ENCODE measurements at regions not wholly inside any gene's neighbourhood (a gene's known extent, or its start where the extent isn't known, plus 50 kb on each side); places are given as distances from the start of the nearest gene placed in this dataset.

GRCh38 chr9:91056917-91057316, 255.3 kb downstream of the SYK start:
- Histone ChIP-seq H3K27ac (ENCODE audit: low read length) (no peak overlapping the region), H3K4me1 (ENCODE audit: control insufficient read depth, insufficient read depth, low read length) (no peaks in the 10 kb centered on the region), H3K9me3 (ENCODE audit: control insufficient read depth, insufficient read depth, low read depth, low read length) (no peaks in the 10 kb centered on the region), H3K36me3 (ENCODE audit: control insufficient read depth, insufficient read depth, low read length) (no peaks in the 10 kb centered on the region), H3K27me3 (ENCODE audit: control insufficient read depth, insufficient read depth, low read length) (no peaks in the 10 kb centered on the region), H3K4me3 (ENCODE audit: low read depth in 2 of 2, low read length in 2 of 2) (no peak overlapping the region)
- intact Hi-C loops (cut with micrococcal nuclease; ENCODE audit: unreplicated experiment), result no loop called here
- no peak for TF ChIP-seq CTCF (IDR thresholded peaks at IDR 0.05)
- no peak for TF ChIP-seq SIN3A (IDR thresholded peaks at IDR 0.05; ENCODE audit: borderline replicate concordance, insufficient read depth, low read depth, low read length)
- TF ChIP-seq TCF7L2 (IDR thresholded peaks at IDR 0.05; ENCODE audit: low read depth, low read length), result no peak
- TF ChIP-seq REST (IDR thresholded peaks at IDR 0.05; ENCODE audit: insufficient read depth in 1 of 2, low read depth in 2 of 2, low read length in 1 of 2), result no peak
- no peak for TF ChIP-seq POLR2AphosphoS5 (IDR thresholded peaks at IDR 0.05; ENCODE audit: low read depth, low read length)
- POLR2A ChIA-PET, result no interaction called here
- DNase-seq (ENCODE audit: low read depth, low spot score), result no peak
- in situ Hi-C loops (cut with HindIII; ENCODE audit: low pct_unique_long_range_greater_than_20kb, low sequenced_read_pairs), result no loop called here
- no peak for ATAC-seq
- BruUV-seq (replicated peaks), result no TSS peak
- CTCF ChIA-PET, result no interaction called here

- Histone ChIP-seq H3K36me3 (ENCODE audit: control insufficient read depth, insufficient read depth, low read length) (no peaks in the 10 kb centered on the region), H3K9me3 (ENCODE audit: control insufficient read depth, insufficient read depth, low read depth, low read length) (no peaks in the 10 kb centered on the region), H3K27ac (ENCODE audit: low read length) (no peak overlapping the region), H3K4me1 (ENCODE audit: control insufficient read depth, insufficient read depth, low read length) (no peaks in the 10 kb centered on the region), H3K4me3 (ENCODE audit: low read depth in 2 of 2, low read length in 2 of 2) (no peak overlapping the region), H3K27me3 (ENCODE audit: control insufficient read depth, insufficient read depth, low read length) (no peaks in the 10 kb centered on the region)
- no TSS peak for BruUV-seq (replicated peaks)
- intact Hi-C loops (cut with micrococcal nuclease; ENCODE audit: unreplicated experiment), result no loop called here
- ATAC-seq, result no peak
- ChIA-PET CTCF (no interaction called here), POLR2A (no interaction called here)
- no peak for TF ChIP-seq REST (IDR thresholded peaks at IDR 0.05; ENCODE audit: insufficient read depth in 1 of 2, low read depth in 2 of 2, low read length in 1 of 2)
- TF ChIP-seq SIN3A (IDR thresholded peaks at IDR 0.05; ENCODE audit: borderline replicate concordance, insufficient read depth, low read depth, low read length), result no peak
- no peak for TF ChIP-seq TCF7L2 (IDR thresholded peaks at IDR 0.05; ENCODE audit: low read depth, low read length)
- no peak for TF ChIP-seq CTCF (IDR thresholded peaks at IDR 0.05)
- no peak for TF ChIP-seq POLR2AphosphoS5 (IDR thresholded peaks at IDR 0.05; ENCODE audit: low read depth, low read length)
- in situ Hi-C loops (cut with HindIII; ENCODE audit: low pct_unique_long_range_greater_than_20kb, low sequenced_read_pairs), result no loop called here
- DNase-seq (ENCODE audit: low read depth, low spot score), result no peak
Measured at GRCh38 chr9:91059713-91060112, 258.1 kb downstream of the SYK start.
